Transverse colon (tissue), 4 donors: ENCODE measurements at regions not wholly inside any gene's neighbourhood (a gene's known extent, or its start where the extent isn't known, plus 50 kb on each side); places are given as distances from the start of the nearest gene placed in this dataset.

Source experiments
- CTCF ChIP-seq, 5 experiments: fragments of 200-600 bp in 3 of 5; fragments of 450-650 bp in 2 of 5; sonication (generic) in 3 of 5; IDR thresholded peaks; 1 replicate in 2 of 5; 2 replicates in 3 of 5; pipeline ENCODE4 v1.5.1; 2016 to 2017; ENCODE audit warnings: antibody characterized with exemption in 5 of 5, inconsistent platforms in 3 of 5, mild to moderate bottlenecking in 2 of 5, moderate library complexity in 1 of 5
- EP300 ChIP-seq: sonication (generic); formaldehyde crosslinking; IDR thresholded peaks from one replicate; pipeline ENCODE4 v1.6.1; 2017; ENCODE audit warnings: antibody characterized with exemption, low read depth
- POLR2A ChIP-seq: fragments of 450-650 bp; IDR thresholded peaks from one replicate; pipeline ENCODE4 v1.6.1; 2016; ENCODE audit warnings: antibody characterized with exemption, mild to moderate bottlenecking, moderate library complexity
- POLR2AphosphoS5 ChIP-seq, 3 donors: sonication (generic); formaldehyde crosslinking; IDR thresholded peaks; one replicate each; pipeline ENCODE4 v1.6.1; 2016; ENCODE audit warnings: antibody characterized with exemption in 3 of 3

GRCh38 chr10:78807504-78808203 is 261.1 kb upstream of the ZMIZ1 start:
- TF ChIP-seq POLR2A (no peak), POLR2AphosphoS5 (IDR thresholded peaks at IDR 0.05) (no peak), CTCF (IDR thresholded peaks at IDR 0.05) (no peak), EP300 (no peak)
